GM11168 (cell line): ENCODE measurements at regions not wholly inside any gene's neighbourhood (a gene's known extent, or its start where the extent isn't known, plus 50 kb on each side); places are given as distances from the start of the nearest gene placed in this dataset.
"Not testable (repeated sequence)": the region's sequence is repeated elsewhere in the genome, so short reads cannot be mapped to it uniquely, and the experiment has no call there.

Source experiments
- in situ Hi-C: fragments of 300-500 bp; cut with MboI; formaldehyde crosslinking; loops from one replicate; pipeline ENCODE4 v1.12.0; 2022; ENCODE audit warnings: low sequenced_read_pairs; ENCODE audit not compliant: unreplicated experiment

DNA sequence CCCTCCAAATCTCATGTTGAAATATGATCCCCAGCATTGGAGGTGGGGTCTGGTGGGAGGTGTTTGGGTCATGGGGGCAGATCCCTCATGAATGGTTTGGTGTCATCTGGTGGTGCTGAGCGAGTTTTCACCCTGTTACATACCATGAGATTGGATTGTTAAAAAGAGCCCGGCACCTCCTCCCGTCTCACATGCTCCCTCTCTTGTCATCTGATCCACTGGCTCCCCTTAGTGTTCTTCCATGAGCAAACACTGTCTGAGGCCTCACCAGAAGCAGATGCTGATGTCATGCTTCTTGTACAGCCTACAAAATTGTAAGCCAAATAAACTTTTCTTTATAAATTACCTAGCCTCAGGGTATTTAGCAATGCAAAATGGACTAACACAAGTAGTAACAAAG, 405.0 kb upstream of the SLC39A10 start:
- in situ Hi-C loops: no loop called here

DNA sequence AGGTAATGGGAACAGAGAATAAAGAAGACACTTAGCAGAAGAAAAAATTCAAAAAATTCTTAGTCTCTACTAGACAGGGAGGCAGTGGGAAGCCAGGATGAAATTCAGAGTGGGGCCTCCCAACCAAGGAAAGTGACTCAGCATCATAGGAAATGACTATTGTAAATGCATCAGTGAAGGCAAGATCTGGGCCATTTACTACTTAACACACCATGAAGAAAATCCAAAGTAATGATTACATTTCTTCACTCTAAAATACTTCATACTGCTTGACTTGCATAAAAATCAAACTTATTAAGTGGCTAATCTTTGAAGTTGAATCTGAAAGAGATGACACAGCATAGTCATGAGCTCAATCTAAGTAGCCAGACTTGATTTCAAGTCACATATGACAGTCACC, 405.8 kb upstream of the SLC39A10 start:
- in situ Hi-C loops: no loop called here

GRCh38 chr2:195238826-195239225, 418.2 kb upstream of the SLC39A10 start:
- in situ Hi-C loops: no loop called here

GRCh38 chr2:195238379-195238778, 418.6 kb upstream of the SLC39A10 start:
- in situ Hi-C loops: no loop called here

- in situ Hi-C loops: not testable (repeated sequence)
These were observed 428.5 kb upstream of the SLC39A10 start for GRCh38 chr2:195228547-195228946.

- in situ Hi-C loops: no loop called here
These were observed 443.0 kb upstream of the SLC39A10 start for GRCh38 chr2:195214072-195214471.

DNA sequence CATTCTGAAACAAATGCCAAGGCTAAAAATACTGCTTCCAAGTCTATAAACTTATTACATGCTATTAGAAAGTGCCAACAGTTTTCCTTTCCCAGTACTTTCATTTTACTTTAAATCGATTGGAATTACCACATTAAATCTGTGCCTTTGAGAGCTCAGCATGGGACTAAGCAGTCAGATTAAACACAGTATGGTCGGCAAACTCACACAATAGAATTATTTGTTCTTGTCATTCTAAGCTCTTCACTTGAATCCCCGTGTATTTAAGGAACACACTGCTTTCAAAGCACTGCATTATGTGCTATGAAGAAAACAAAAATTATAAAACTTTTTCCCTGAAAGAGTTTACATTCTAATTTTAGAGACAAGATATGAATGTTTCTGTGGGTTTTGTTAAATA, 444.4 kb upstream of the SLC39A10 start:
- in situ Hi-C loops: no loop called here

DNA sequence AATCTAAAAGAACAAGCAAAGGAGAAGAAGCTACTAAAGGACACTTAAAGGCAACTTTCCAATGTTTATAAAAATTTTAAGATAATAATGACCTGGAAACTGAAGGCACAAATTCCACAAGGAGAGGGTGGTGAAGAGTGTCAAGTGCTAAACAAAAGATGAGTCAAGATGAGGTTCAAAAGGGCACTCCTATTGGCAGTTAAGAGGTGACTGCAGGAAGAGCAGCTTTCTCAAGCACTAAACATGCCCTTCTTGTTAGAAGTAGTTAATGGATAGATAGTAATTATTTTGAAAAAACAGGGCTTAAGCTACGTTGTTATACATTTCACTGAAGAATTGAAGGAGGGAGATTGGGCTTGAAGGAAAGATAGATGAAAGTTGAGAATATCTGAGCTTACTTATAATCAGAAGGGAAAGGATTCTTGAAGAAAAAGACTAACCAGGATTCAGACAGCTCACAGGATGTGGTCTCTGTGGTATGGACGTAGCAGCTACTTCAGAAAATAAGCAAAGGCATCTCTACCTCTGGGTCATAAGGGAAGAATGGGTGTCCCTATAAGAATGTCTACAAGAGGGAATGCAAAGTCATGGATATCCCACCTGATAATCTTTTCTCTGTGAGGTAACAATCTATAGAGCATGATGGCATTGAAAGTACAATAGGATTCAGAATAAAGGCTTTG, 454.7 kb upstream of the SLC39A10 start:
- in situ Hi-C loops: no loop called here

GRCh38 chr2:195199864-195200263, 457.2 kb upstream of the SLC39A10 start:
- in situ Hi-C loops: no loop called here

GRCh38 chr2:195181059-195181705, 475.8 kb upstream of the SLC39A10 start:
- in situ Hi-C loops: no loop called here

DNA sequence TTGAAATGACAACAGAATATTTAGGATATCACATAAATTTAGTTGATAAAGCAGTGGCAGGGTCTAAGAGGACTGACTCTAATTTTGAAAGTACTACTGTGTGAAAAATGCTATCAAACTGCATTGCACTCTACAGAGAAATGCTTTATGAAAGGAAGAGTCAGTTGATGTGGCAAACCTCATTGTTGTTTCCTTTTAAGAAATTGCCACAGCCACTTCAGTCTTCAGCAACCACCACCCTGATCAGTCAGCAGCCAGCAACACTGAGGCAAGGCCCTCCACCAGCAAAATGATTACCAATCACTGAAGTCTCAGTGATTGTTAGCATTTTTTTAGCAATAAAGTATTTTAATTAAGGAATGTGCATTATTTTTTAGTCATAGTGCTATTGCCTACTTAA, 488.7 kb upstream of the SLC39A10 start:
- in situ Hi-C loops: no loop called here

- in situ Hi-C loops: no loop called here
These were observed 492.1 kb upstream of the SLC39A10 start for GRCh38 chr2:195164930-195165329.

- in situ Hi-C loops: no loop called here
These were observed 494.1 kb upstream of the SLC39A10 start for GRCh38 chr2:195162918-195163317.

- in situ Hi-C loops: no loop called here
These were observed 494.8 kb upstream of the SLC39A10 start for GRCh38 chr2:195162194-195162593.

DNA sequence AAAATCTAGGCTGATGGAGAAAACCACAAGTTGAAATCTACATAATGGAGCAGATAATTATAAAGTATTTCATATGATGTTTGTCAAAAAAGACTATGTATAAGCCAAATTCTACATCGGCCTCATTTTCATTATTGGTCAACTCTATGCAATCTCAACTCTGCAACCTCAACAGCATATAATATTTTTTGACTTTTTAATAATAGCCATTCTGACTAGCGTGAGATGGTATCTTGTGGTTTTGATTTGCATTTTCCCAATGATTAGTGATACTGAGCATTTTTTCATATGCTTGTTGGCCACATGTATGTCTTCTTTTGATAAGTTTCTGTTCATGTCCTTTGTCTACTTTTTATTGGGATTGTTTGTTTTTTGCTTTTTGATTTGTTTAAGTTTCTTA, 496.1 kb upstream of the SLC39A10 start:
- in situ Hi-C loops: no loop called here

DNA sequence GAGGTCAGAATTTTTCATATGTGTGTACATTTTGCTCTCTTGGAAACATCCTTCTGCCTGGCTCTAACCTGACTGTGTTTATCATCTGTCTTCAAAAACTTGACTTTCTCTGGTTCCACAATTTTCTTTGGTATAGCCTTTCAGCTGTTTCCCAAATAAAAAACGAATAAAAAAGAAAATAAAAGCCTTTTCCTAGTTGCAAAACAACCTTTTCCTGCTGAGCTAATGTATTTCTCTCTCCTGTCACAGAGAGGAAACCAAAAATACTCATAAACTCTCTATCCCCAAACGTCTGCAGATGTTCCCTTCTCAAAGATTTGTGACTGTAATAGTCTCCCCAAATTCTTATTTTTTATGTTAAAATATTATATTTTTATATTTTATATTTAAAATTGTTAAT, 505.3 kb upstream of the SLC39A10 start:
- in situ Hi-C loops: no loop called here

- in situ Hi-C loops: no loop called here
These were observed 506.2 kb upstream of the SLC39A10 start for GRCh38 chr2:195150819-195151218.

DNA sequence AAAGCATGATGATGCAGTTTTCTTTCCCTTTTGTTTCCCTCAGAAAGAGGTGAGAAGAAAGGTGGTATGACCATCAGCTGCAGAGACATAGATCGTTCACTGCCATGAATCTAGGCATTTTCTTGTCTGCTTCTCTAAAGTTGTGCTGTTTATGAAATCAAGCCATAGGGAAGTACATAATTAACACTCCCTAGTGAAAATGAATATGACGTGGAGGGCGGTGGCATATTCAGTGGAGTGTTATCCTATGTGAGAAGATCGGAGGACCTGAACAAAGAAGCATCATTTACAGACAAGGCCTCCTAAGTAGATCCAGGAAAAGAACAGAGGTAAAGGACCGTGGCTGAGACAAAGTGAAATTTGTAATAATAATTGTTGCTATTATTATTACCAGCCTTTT, 509.0 kb upstream of the SLC39A10 start:
- in situ Hi-C loops: no loop called here

GRCh38 chr2:195146761-195147541, 510.1 kb upstream of the SLC39A10 start:
- in situ Hi-C loops: no loop called here

DNA sequence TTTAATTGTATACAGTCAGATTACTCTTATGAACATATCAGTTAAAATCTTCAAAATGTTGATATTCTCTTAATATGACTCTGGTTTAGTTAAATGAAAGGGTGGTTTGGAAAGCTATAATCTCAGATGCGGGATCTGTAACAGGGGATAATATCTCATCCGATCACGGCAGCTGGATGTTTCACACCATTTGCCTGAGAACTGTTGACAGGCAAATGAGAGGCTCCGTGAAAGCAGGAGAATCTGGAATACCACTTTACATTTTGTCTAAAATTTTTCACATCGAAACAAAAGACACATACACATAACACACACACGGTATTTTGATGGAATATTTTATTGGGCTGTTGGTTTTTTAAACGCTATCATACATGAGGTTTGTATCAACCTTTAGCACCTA, 518.6 kb upstream of the SLC39A10 start:
- in situ Hi-C loops: no loop called here

GRCh38 chr2:195125889-195126288, 531.1 kb upstream of the SLC39A10 start:
- in situ Hi-C loops: not testable (repeated sequence)
